ENCODE measurements at regions not wholly inside any gene's neighbourhood (a gene's known extent, or its start where the extent isn't known, plus 50 kb on each side); places are given as distances from the start of the nearest gene placed in this dataset.

DNA sequence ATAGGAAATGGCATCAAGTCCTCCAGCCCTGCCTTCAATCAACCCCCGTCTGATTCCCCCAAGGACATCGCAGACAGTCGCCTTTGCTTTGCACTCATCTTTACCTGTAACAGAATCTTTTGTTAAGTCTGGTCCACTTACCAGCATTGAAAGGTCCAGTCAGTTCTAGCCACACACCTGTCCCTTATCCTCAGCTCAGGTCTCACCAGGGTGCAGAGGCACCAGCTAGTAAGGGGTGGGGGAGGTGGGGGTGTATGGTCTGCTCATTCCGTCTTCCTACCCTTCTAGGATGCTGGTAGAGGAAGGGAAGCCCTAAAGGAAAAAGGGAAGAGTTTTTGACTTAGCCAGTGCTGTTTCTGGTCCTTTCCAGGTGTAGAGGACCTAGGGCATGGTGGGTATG is 427.7 kb downstream of the MATN1 start:
- TF ChIP-seq GATA2 (IDR thresholded peaks at IDR 0.05; ENCODE audit: low read depth, low read length): no peak
- no peak for TF ChIP-seq GATA3 (IDR thresholded peaks at IDR 0.05; ENCODE audit: low read depth, low read length)

DNA sequence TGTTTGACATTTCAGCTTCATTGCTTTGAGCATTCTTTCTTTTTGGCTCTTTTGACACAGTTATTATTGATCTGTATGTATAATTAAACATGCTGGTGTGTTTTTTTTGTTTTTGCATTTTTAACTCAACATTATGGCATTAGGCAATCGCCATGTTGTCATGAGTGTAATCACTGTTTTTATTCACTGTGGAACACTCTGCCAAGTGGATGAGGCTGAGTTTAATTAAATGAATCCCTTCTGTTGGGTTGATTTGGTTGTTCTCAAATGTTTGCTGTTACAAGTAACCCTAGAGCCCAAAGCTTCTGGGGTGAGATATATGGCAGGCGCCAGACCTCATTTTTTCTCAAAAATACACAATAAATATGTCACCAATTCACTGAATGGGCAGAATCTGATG is 428.1 kb downstream of the MATN1 start:
- TF ChIP-seq GATA3 (IDR thresholded peaks at IDR 0.05; ENCODE audit: low read depth, low read length): no peak
- no peak for TF ChIP-seq GATA2 (IDR thresholded peaks at IDR 0.05; ENCODE audit: low read depth, low read length)

DNA sequence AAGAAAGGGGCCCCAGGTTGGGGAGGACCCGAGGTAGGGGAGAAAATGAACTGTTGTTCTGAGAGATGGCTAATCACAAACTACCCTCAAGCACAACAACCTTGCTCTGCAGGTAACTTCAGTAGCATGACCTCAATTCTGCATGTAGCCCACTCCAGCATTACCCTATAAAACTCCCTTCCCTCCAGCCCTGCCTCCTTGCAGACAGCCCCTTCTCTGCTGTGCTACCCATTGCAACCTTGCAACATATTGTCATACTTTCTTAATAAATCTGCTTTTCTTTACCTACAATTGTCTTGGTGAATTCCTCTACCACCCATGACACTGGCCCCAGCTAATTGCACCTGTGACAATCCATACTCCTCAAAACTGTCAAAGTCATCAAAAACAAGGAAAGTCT is 428.9 kb downstream of the MATN1 start:
- no peak for TF ChIP-seq GATA3 (IDR thresholded peaks at IDR 0.05; ENCODE audit: low read depth, low read length)

DNA sequence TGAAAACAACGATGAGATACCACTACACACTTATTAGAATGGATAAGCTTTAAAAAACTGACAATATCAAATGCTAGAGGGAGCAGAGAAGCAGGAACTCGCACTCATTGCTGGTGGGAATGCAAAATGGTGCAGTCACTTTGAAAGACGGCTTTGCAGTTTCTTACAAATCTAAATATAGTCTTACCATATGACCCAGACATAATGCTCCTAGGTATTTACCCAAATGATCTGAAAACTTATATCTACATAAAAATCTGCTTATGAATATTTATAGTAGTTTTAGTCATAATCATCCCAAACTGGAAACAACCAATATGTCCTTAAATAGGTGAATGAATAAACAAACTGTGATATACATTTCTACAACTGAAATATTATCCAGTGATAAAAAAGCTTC is 430.9 kb downstream of the MATN1 start:
- TF ChIP-seq GATA2 (IDR thresholded peaks at IDR 0.05; ENCODE audit: low read depth, low read length) (no peak), GATA3 (IDR thresholded peaks at IDR 0.05; ENCODE audit: low read depth, low read length) (no peak)

DNA sequence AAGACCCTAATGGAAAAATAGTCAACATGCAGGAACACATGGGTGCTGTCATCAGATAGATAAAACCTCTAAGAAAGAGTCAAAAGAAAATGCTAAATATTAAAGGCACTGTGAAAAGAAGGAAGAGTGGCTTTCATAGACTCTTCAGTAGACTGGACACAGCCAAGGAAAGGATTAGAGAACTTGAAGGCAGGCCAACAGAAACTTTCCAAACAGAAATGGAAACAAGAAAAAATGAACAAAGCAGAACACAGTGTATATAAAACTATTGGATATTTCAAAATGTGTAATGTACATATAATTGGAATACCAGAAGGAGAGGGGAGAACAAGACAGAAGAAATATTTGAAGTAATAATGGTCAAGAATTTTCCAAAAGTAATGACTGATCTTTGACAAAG is 431.9 kb downstream of the MATN1 start:
- no peak for TF ChIP-seq GATA3 (IDR thresholded peaks at IDR 0.05; ENCODE audit: low read depth, low read length)
- no peak for TF ChIP-seq GATA2 (IDR thresholded peaks at IDR 0.05; ENCODE audit: low read depth, low read length)

DNA sequence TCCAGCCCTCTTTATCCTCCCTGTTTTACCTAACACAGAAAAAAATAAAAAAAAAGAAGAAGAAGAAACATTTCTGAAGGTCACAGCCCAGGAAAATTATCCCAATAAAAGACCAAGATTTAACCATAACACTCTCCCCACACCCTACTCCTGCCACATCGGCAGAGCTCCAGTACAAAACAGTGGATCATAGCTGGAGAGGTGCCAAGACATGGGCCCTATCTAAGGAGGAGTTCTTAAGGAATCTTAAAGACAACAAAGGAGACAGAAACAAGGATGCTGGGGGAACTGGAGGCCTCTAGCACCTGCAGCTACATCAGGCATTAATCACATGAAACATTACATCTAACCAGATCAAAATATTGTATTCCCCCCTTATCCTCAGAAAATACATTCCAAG is 432.8 kb downstream of the MATN1 start:
- TF ChIP-seq GATA2 (IDR thresholded peaks at IDR 0.05; ENCODE audit: low read depth, low read length) (no peak), GATA3 (IDR thresholded peaks at IDR 0.05; ENCODE audit: low read depth, low read length) (no peak)

DNA sequence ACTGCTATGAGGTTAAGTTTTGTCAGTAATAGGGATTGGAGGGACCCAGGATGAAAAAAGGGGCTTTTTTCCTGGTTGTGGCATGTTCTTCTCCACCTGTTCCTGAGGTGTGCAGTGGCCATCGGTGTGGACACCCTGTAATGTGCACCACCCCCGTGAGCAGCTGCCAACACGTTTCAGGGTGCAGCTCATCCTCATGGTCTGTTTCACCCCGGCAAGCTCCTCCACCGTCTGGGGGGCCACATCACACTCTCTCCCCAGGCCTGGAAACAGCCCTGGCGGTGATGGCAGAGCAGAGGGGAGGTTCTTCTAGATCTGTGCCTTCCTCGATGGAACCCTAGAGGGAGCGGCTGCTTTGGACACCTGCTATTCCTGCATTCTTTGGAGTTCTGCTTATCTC is 435.4 kb downstream of the MATN1 start:
- TF ChIP-seq GATA2 (IDR thresholded peaks at IDR 0.05; ENCODE audit: low read depth, low read length) (no peak), GATA3 (IDR thresholded peaks at IDR 0.05; ENCODE audit: low read depth, low read length) (no peak)

DNA sequence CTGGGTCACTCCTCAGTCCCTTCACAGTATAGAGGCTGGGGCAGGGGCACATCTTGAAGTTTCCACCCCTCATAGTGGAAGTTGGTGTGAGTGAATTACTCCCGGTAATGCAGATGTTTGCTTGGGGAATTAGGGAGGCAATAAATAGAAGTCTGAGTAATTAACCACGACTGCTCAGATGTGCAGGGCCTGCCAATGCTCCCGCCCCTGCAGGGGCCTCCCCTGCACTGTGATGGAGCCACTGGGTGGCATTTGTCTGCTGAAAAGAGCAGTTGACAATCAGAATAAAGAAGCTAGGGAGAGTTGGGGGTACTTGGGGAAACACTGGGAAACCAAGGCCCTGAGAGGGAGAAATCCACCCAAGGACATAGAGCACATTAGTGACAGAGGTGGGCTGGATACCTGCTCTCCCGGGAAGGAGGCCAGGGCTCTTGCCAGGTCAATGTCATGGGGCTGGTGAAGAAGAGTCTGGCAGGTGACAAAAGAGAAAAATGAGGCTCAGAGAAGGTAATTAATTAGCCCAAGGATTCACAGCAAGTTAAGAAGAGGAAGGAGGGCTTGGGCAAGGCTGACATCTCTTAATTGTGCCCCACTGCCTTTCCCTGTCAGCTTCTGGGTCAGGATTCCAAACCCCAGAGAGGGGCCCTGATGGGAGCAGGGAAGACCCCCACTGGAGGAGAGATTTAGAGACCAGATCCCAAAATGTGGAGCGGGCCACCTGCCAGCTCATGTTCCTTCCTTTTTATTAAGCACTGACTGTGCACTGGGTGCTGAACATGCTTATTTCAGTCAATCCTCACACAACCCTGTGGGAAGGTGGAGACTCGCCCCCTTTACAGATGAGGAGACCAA is 436.2 kb downstream of the MATN1 start:
- TF ChIP-seq GATA3 (IDR thresholded peaks at IDR 0.05; ENCODE audit: low read depth, low read length) (no peak), GATA2 (IDR thresholded peaks at IDR 0.05; ENCODE audit: low read depth, low read length) (no peak)

DNA sequence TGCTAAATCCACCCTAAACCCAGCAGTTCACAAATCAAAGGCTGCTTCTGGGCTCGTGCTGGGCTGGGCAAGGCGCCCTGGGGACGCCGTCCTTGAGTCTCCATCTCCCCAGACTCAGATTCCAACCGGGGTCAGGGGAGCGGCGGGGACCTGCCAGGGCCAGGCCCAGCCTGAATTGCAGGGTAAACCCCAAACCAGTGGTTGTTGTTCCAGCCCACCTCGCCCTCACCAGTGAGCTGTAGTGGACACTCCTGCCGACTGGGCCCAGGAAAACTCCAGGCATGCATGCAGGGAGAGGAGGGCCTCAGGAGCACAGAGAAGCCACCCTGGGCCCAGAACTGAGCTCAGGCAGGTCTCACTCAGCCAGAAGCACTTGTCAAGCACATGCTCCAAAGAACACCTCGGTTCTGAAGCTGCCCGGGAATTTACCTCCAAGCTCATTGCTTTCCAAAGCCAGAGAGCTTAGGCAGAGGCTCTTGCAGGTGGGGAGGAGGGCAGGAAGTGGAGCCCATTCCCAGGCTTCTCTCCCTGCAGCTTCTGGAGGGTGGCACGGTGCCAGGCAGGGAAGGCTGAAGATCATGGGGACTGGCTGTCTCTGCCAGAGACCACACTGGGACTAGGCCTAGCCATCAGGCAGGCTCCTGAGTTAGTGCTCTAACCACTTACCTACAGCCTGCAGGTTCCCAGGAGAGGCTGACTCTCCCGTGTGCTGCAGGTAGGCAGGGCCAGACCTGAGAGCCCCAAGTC is 437.0 kb downstream of the MATN1 start:
- TF ChIP-seq GATA2 (IDR thresholded peaks at IDR 0.05; ENCODE audit: low read depth, low read length): no peak
- TF ChIP-seq GATA3 (IDR thresholded peaks at IDR 0.05; ENCODE audit: low read depth, low read length): no peak

DNA sequence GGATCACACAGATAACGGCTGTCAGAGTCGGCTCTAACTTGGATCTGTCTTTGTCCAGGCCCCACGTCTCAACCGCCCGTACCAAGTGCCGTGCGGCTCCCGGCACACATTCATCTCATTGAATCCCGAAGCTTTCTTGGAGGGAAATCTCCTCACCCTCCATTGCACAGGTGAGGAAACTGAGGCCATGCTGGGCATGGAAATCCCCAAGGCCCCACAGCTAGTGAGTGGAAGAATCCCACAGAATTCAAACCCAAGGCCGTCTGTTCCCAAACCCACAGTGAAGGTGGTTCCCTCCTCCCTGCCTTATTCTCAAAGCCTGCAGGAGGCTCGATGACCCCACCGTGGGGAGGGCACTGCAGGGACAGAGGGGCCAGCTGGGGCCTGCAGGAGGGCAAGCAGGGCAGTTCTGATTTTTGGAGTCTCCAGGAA is 437.9 kb downstream of the MATN1 start:
- no peak for TF ChIP-seq GATA3 (IDR thresholded peaks at IDR 0.05; ENCODE audit: low read depth, low read length)
- no peak for TF ChIP-seq GATA2 (IDR thresholded peaks at IDR 0.05; ENCODE audit: low read depth, low read length)

DNA sequence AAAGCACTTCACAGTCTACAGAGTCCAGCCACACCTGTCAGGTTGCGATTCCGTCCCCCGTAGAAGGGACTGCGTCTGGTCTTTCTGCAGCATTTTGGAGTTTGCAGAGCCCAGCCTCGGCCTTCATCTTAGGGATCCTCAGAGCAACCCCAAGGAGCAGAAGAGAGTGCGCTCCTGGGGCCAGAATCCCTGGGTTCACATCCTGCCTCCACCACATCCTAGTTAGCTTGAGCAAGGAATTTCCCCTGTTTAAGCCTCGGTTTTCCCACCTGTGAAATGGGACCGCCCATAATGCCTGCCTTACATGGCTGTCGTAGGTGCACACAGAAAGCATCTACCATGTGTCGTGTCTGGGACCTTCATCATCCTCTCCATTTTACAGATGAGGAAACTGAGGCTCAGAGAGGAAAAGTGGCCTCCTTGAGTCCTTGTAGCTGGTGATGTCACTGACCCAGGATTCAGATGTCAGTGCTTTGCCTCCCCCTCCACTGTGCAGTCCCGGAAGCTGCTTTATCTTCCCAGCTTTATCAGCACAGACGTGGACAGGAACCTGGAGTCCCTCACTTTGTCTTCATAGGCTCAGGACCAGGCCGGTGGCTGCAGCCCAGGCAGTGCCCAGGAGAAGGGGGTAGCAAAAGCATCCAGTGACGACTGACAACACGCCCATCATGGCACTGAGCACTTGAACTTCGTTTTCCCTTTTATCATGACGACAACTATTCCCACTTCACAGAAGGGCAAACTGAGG is 438.5 kb downstream of the MATN1 start:
- TF ChIP-seq GATA2 (IDR thresholded peaks at IDR 0.05; ENCODE audit: low read depth, low read length): no peak
- no peak for TF ChIP-seq GATA3 (IDR thresholded peaks at IDR 0.05; ENCODE audit: low read depth, low read length)

DNA sequence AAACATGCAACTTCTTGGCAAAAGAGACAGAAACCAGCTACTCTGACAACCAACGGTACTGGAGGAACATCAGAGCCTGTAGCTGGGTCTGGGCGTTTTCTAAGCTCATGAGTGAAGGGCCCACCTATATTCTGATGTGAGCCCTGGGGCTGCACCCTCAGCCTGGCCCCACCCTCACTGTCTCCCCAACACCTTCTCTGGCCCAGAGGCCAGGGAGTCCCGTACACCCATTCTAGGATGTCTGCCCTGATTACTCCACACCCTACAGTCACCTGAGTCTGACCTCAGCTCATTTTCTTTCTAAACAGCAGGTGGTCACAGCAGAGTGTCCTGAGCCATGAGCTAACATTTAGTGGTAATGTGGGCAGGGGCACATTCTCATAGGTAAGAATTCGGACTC is 439.2 kb downstream of the MATN1 start:
- no peak for TF ChIP-seq GATA2 (IDR thresholded peaks at IDR 0.05; ENCODE audit: low read depth, low read length)
- TF ChIP-seq GATA3 (IDR thresholded peaks at IDR 0.05; ENCODE audit: low read depth, low read length): no peak

DNA sequence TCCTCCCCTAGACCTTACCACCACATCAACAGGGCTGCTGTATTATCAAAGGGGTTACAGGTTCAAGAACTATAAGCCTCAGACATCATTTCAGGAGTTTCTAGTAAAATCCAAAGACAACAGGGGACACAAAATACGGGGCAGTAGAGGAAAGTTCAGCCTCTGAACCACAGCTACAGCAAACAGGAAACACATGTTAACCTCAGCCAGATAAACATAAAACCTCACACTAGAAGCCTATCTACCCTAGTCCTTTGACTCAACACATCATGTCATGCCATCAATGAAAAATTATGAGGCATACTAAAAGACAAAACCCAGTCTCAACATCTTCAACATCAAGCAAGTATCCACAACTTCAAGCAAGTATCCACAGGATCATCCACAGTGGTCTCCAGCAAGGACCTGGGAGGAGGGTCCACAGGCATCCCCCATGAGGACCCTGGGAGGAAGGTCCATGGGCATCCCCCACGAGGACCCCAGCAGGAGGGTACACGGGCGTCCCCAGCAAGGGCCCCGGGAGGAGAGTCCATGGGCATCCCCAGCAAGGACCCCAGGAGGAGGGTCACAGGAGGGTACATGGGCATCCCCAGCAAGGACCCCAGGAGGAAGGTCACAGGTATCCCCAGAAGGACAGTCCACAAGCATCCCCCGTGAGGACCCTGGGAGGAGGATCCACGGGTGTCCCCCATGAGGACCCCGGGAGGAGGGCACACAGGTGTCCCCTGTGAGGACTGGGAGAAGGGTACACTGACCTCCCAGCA is 440.0 kb downstream of the MATN1 start:
- TF ChIP-seq GATA2 (IDR thresholded peaks at IDR 0.05; ENCODE audit: low read depth, low read length) (no peak), GATA3 (IDR thresholded peaks at IDR 0.05; ENCODE audit: low read depth, low read length) (no peak)

DNA sequence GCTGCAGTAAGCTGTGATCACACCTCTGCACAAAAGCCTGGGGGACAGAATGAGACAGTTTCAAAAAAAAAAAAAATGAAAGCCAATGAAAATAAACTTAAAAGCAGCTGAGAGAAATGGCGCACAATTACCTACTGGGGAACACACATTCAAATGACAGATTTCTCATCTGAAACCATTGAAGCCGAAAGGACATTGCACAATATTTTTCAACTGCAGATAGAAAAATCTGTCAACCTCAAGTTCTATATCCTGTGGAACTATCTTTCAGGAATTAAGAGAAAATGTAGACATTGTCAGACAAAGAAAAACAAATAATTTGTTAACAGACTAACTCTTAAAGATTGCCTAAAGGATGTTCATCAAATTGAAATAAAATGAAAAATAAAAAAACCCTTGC is 442.8 kb downstream of the MATN1 start:
- TF ChIP-seq GATA2 (IDR thresholded peaks at IDR 0.05; ENCODE audit: low read depth, low read length) (no peak), GATA3 (IDR thresholded peaks at IDR 0.05; ENCODE audit: low read depth, low read length) (no peak)

Measured in SH-SY5Y (cell line).